Right atrium auricular region (tissue), 2 donors: ENCODE measurements at regions not wholly inside any gene's neighbourhood (a gene's known extent, or its start where the extent isn't known, plus 50 kb on each side); places are given as distances from the start of the nearest gene placed in this dataset.
"Not testable (repeated sequence)": the region's sequence is repeated elsewhere in the genome, so short reads cannot be mapped to it uniquely, and the experiment has no call there.

ENCODE experiments used
- DNase-seq: peaks from one replicate; pipeline ENCODE4 v3.0.0-alpha.2; 2019; ENCODE audit warnings: low spot score
- H3K27ac ChIP-seq, 2 donors: fragments of 200-600 bp; sonication (generic); 1 replicate in 1 of 2; 2 replicates in 1 of 2; pipeline ENCODE4 v1.5.1; 2016 to 2019
- H3K27me3 ChIP-seq, 2 donors: fragments of 200-600 bp; sonication (generic); one replicate each; pipeline versions ENCODE4 v1.5.1 to v1.6.0; 2017 to 2019
- H3K36me3 ChIP-seq: fragments of 200-600 bp; sonication (generic); one replicate; pipeline ENCODE4 v1.5.1; 2016
- H3K4me1 ChIP-seq, 2 donors: fragments of 200-600 bp; sonication (generic); one replicate each; pipeline versions ENCODE4 v1.5.1 to v1.6.0; 2017 to 2019
- H3K4me3 ChIP-seq, 2 donors: fragments of 200-600 bp; sonication (generic); 1 replicate in 1 of 2; 2 replicates in 1 of 2; pipeline ENCODE4 v1.5.1; 2017 to 2019; ENCODE audit warnings: mild to moderate bottlenecking in 1 of 2, moderate library complexity in 1 of 2
- H3K9me3 ChIP-seq, 2 donors: fragments of 200-600 bp; sonication (generic); one replicate each; pipeline ENCODE4 v1.5.1; 2019
- TF ChIP-seq, protein P1 (sequence below), 2 donors: fragments of 200-600 bp; sonication (generic); IDR thresholded peaks; one replicate each; pipeline ENCODE4 v1.5.1; 2019; ENCODE audit warnings: antibody characterized with exemption in 2 of 2

DNA sequence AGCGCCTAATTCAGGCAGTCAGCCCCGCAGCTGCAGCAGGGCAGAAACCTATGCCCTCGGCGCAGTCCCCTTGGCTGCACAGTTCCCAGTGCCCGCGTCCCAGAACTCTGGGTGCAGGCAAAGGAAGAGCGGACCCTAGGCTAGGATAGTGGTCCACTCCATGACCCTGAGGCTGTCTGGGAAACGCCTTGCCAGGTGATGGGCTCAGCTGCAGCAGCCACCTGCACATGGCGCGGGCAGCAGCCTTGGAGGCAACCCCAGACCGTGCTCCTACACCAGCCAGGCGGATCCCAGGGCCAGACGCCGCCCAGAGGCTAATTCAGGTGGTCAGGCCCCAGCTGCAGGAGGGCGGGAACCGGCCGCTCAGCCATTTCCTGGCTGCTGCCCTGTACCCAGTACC lies 83.0 kb downstream of the POTEC start:
- H3K27ac ChIP-seq, H3K36me3 ChIP-seq, H3K4me3 ChIP-seq, H3K9me3 ChIP-seq, DNase-seq, H3K4me1 ChIP-seq, H3K27me3 ChIP-seq: not testable (repeated sequence)

DNA sequence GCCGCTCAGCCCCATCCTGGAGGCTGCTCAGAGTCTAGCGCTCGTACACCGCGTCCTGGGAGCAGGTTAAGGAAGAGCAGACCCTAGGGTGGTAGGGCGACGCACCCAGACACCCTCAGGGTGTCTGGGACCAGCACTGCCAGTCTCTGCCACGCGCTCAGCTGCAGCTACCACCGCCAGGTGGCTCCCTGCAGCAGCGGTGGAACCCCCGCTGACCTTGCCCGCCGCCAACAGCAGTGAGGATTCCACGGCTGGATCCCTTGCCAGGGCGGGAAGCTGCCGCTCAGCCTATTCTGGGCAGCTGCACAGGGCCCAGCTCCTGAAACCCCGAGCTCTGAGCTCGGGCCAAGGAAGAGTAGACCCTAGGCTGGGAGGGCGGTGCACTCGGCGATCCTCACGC lies 83.6 kb downstream of the POTEC start:
- not testable (repeated sequence) for DNase-seq, H3K27ac ChIP-seq

DNA sequence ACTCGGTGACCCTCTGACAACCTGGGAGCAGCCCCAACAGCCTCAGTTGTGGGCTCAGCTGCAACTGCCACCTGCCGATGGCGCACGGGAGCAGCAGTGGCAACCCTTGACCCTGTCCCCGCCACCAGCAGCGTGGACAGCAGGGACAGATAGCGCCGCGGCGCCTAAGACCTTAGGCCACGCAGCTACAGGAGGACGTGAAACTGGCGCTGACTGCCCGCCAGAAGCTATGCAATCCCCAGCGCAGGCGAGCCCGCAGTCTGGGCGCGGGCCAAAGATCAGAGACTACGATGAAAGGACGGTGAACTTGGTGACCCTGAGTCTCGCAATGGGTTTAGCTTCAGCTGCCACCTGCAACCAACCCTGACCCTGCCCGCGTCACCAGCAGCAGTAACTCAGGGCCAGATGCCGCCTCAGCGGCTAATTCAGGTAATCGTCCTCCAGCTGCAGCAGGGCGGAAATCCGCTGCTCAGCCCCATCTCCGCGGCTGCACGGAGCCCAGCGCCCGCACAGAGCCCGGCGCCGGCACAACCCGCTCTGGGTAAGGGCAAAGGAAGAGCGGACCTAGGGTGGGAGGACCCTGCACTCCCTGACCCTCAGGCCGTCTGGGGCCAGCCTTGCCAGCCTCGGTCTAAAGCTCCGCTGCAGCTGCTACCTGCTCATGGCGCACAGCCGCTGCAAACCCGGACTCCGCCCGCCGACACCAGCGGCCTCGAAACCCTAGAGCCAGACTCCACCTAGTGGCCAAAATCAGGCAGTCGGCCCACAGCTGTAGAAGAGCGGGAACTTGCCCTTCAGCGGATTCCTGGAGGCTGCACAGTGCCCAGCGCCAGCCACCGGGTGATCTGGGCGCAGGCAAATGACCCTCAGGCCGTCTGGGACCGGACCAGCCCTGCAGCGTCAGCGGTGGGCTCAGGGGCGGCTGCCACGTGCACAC lies 85.1 kb downstream of the POTEC start:
- not testable (repeated sequence) for DNase-seq, H3K27me3 ChIP-seq, H3K9me3 ChIP-seq, H3K4me1 ChIP-seq, H3K27ac ChIP-seq, H3K36me3 ChIP-seq
- TF ChIP-seq, protein P1, sequence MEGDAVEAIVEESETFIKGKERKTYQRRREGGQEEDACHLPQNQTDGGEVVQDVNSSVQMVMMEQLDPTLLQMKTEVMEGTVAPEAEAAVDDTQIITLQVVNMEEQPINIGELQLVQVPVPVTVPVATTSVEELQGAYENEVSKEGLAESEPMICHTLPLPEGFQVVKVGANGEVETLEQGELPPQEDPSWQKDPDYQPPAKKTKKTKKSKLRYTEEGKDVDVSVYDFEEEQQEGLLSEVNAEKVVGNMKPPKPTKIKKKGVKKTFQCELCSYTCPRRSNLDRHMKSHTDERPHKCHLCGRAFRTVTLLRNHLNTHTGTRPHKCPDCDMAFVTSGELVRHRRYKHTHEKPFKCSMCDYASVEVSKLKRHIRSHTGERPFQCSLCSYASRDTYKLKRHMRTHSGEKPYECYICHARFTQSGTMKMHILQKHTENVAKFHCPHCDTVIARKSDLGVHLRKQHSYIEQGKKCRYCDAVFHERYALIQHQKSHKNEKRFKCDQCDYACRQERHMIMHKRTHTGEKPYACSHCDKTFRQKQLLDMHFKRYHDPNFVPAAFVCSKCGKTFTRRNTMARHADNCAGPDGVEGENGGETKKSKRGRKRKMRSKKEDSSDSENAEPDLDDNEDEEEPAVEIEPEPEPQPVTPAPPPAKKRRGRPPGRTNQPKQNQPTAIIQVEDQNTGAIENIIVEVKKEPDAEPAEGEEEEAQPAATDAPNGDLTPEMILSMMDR (IDR thresholded peaks at IDR 0.05) = peak in 1 of 2 donors; percentile 77
- H3K4me3 ChIP-seq = peak overlapping the region in 1 of 2 donors; percentile 48

More for the DNA sequence above, 83.6 kb downstream of the POTEC start:
- not testable (repeated sequence) for H3K4me1 ChIP-seq, H3K4me3 ChIP-seq, H3K27me3 ChIP-seq, H3K9me3 ChIP-seq, H3K36me3 ChIP-seq

DNA sequence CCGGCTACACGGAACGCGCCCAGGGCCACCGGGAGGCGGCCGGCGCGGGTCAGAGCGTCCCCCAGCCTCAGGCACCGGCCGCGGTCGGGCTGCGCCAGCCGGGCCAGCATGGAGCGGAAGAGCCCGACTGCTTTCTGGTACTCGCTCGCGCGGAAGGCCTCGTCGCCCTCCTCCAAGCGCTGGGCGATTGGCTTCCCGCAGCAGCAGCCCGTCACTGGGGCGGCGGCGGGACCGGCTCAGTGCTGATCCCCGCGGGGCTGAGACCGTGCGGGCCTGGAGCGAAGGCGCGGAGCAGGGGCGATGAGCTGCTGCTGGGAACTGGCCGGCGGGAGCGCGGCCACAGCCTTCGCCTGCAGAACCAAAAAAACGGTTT lies 92.8 kb downstream of the POTEC start:
- DNase-seq, H3K9me3 ChIP-seq, H3K27me3 ChIP-seq, H3K4me1 ChIP-seq, H3K36me3 ChIP-seq: not testable (repeated sequence)
- Histone ChIP-seq H3K27ac (peak overlapping the region; percentile 61 to 73), H3K4me3 (peak overlapping the region; percentile 35 to 56)

DNA sequence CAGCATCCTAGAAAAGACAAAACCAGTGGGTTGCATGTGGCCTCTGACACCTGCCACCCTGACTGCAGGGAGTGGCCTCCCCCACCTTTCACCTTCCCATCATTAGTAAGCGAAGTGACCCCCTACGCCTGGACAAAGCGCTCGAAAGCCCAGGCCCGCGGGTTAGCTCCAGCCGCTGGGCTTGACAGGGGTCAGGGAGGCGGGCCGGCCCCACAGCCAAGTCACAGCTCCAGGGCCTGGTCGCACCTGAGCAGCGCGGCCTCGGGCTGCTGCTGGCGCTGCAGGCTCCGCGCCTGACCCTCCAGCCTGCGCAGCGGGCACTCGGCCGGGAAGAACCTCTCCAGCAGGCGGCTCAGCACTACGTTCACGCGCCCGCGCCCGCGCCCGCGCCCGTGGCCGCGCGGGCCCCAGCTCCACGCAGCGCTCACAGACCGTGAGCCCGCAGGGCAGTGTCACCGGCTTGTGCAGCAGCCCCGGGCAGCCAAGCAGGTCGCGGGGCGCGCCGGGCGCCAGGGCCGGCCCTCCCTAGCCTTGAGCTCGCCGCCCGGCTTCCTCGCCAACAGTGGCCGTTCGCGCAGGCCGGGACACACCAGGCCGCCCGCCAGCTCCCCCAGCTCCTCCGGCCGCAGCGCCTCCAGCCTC lies 93.3 kb downstream of the POTEC start:
- not testable (repeated sequence) for DNase-seq

DNA sequence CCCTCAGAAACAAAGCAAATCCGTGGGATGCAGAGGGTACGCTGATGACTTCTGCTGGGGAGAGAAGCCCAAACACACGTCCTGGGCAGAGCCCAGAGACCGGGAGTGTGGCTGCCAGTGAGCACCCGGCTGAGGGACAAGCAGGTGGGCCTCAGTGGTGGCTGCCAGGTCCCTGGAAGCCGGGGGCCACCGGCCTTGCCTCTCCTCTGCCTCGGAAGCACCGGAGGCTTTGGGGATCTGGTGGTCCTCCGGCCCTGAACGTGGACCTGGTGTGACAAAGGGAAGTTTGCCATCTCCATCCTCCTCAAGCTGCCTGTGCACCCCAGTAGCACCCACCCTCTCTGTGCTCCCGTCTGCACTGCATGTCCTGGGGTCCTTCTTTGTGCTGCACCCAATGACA lies 94.3 kb downstream of the POTEC start:
- H3K27ac ChIP-seq, H3K27me3 ChIP-seq, H3K36me3 ChIP-seq, H3K4me3 ChIP-seq, DNase-seq, H3K4me1 ChIP-seq, H3K9me3 ChIP-seq: not testable (repeated sequence)

More for the DNA sequence above, 93.3 kb downstream of the POTEC start:
- H3K36me3 ChIP-seq, H3K9me3 ChIP-seq, H3K4me1 ChIP-seq, H3K27me3 ChIP-seq: not testable (repeated sequence)
- Histone ChIP-seq H3K27ac (peak overlapping the region; percentile 61 to 73), H3K4me3 (peak overlapping the region; percentile 35 to 56)

DNA sequence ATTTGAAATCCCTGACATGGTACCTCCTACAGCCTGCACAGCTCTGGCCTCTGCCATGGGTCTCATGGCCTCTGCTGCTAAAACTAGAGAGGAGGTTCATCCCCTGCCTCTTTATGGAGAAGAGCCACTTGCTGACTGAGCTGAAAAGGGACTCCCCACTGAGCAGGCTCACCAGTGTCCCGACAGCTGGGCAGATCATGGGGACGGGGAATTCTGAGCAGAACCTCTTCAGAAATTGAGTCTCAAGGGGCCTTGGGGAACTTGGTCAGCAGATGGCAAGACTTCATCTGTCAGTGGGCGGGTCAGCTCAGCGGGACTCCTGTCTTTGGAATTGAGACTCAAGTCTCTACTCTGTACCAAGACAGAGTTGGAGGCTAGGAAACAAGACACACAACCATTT lies 95.7 kb downstream of the POTEC start:
- H3K27me3 ChIP-seq, H3K27ac ChIP-seq, H3K9me3 ChIP-seq, DNase-seq, H3K4me3 ChIP-seq, H3K4me1 ChIP-seq, H3K36me3 ChIP-seq: not testable (repeated sequence)

DNA sequence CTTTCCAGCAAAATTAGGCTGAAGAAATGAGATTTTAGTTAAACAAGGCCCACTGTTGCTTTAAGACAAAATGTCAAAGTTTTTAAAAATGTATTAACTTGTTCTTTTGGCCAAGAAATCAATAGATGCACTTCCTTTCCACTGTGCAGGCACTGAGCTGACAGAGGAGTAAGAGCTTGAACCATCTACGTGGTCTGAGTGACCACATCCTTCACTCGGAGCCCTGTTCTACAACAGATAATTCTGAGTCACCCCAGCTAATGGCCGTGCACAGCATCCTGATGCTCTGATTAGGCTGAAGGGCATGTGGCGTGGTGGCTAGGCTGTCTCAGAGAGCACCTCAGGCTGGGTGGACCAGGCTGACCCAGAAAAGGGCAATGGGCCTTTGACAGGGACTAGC lies 107.9 kb downstream of the POTEC start:
- not testable (repeated sequence) for H3K27ac ChIP-seq, H3K9me3 ChIP-seq, H3K4me1 ChIP-seq

DNA sequence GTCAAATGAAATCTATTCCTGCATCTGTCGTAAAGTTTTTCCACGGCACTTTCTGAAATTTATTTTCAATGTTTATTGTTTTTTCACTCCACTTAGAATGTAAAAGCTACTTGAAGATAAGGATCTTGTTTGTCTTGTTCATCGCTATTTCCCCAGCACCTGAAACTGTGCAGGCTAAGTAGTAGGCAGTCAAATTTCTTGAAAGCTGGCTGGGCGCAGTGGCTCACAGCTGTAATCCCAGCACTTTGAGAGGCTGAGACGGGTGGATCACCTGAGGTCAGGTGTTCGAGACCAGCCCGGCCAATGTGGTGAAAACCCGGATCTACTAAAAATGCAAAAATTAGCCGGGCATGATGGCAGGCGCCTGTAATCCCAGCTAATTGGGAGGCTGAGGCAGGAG lies 111.0 kb downstream of the POTEC start:
- H3K27ac ChIP-seq, H3K4me1 ChIP-seq, H3K36me3 ChIP-seq, H3K27me3 ChIP-seq, H3K9me3 ChIP-seq, DNase-seq, H3K4me3 ChIP-seq: not testable (repeated sequence)

More for the DNA sequence above, 107.9 kb downstream of the POTEC start:
- not testable (repeated sequence) for DNase-seq, H3K36me3 ChIP-seq, H3K27me3 ChIP-seq, H3K4me3 ChIP-seq

DNA sequence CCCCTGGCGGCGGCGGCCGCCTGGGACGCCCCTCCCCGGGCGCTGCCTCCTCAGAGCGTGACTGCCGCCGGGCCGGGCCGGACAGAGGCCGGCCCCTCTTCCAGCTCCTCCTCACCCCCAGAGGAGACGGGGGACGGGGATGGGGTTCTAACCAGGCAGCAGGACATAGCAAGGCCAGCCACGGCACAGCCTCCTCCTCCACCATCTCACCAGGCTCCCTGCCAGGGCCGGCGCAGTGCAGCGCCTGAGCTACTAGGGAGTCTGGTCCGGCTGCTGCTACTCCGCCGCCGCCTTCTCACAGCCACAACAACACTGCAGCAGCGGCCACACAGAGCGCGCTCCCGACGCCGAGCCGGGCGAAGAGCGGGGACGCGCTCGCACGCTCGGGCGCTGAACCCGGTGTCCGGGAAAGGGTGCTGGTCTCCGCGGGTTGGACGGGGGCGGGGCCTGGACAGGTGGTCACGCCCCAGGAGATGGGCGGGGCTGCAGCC lies 112.3 kb downstream of the POTEC start:
- Histone ChIP-seq H3K27ac (peak overlapping the region; percentile 58 to 74), H3K4me3 (peak overlapping the region; percentile 51 to 56)
- not testable (repeated sequence) for H3K27me3 ChIP-seq, H3K9me3 ChIP-seq, DNase-seq, H3K36me3 ChIP-seq, H3K4me1 ChIP-seq
